GM23248 (cell line): ENCODE measurements at regions not wholly inside any gene's neighbourhood (a gene's known extent, or its start where the extent isn't known, plus 50 kb on each side); places are given as distances from the start of the nearest gene placed in this dataset.

Experiments
- EZH2 ChIP-seq: fragments of 200-600 bp; sonication (generic); IDR thresholded peaks from 2 replicates; pipeline ENCODE4 v1.6.1; 2018; ENCODE audit warnings: antibody characterized with exemption, mild to moderate bottlenecking; ENCODE audit not compliant: insufficient read depth, poor library complexity, severe bottlenecking
- EZH2phosphoT487 ChIP-seq: fragments of 200-600 bp; sonication (generic); IDR thresholded peaks from 2 replicates; pipeline ENCODE4 v1.6.1; 2018; ENCODE audit warnings: antibody characterized with exemption, moderate library complexity, mild to moderate bottlenecking, low read depth; ENCODE audit not compliant: insufficient read depth

DNA sequence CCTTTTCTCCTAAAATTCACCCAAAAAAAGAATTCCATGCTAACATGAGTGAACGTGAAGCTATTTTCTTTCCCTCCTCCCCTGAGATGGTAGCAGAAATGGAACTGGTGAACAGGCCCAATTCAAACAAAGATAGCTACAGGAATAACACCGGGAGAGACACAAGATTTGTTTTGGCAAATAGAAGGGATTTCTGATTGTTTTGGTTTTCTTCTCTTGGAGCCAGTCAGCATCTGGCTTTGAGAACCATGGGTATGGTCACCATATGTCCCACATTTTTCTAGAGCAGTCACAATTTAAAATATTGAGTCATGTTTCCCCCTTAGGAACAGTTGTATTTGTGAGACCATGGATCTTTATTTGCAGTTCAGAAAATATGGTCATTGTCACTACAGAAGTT, 214.1 kb downstream of the FAM76B start:
- no peak for TF ChIP-seq EZH2phosphoT487
- TF ChIP-seq EZH2: no peak
